ENCODE measurements at regions not wholly inside any gene's neighbourhood (a gene's known extent, or its start where the extent isn't known, plus 50 kb on each side); places are given as distances from the start of the nearest gene placed in this dataset.

- Mint-ChIP-seq H3K36me3 (no peaks in the 10 kb centered on the region), H3K27ac (no peak overlapping the region), H3K9me3 (no peaks in the 10 kb centered on the region), H3K27me3 (ENCODE audit: low read depth) (peaks cover 5% of the 10 kb centered on the region; the same call in 1 of the 2 replicates), H3K4me1 (peaks cover 5% of the 10 kb centered on the region), H3K4me3 (no peak overlapping the region)
- no peak for DNase-seq (ENCODE audit: low spot score)
- POLR2A ChIA-PET, result no interaction called here
- no peak for ATAC-seq
- TF ChIP-seq ZNF232 (CRISPR knock-in tag; IDR thresholded peaks at IDR 0.05) (no peak), ZNF317 (CRISPR knock-in tag; IDR thresholded peaks at IDR 0.05; ENCODE audit: borderline replicate concordance, low read depth) (no peak), AR (CRISPR knock-in tag; IDR thresholded peaks at IDR 0.05) (no peak), OVOL2 (CRISPR knock-in tag; IDR thresholded peaks at IDR 0.05; ENCODE audit: borderline replicate concordance) (no peak), MAX (CRISPR knock-in tag; IDR thresholded peaks at IDR 0.05) (no peak), CDX4 (CRISPR knock-in tag; IDR thresholded peaks at IDR 0.05; ENCODE audit: borderline replicate concordance) (no peak), EMX1 (CRISPR knock-in tag; IDR thresholded peaks at IDR 0.05) (no peak), GRHL2 (CRISPR knock-in tag; IDR thresholded peaks at IDR 0.05; ENCODE audit: insufficient replicate concordance, severe bottlenecking) (no peak), JUN (CRISPR knock-in tag; IDR thresholded peaks at IDR 0.05) (no peak), NFYB (CRISPR knock-in tag; conservative IDR thresholded peaks at IDR 0.05; ENCODE audit: low read depth) (no peak), PRRX2 (CRISPR knock-in tag; IDR thresholded peaks at IDR 0.05) (no peak), ZNF263 (CRISPR knock-in tag; IDR thresholded peaks at IDR 0.05; ENCODE audit: low read depth) (no peak)
- CTCF ChIA-PET, result no interaction called here
Measured at GRCh38 chr10:124179308-124180043, 86.1 kb upstream of the CHST15 start.

GRCh38 chr10:124177180-124177518, 83.8 kb upstream of the CHST15 start:
- Mint-ChIP-seq H3K27me3 (ENCODE audit: low read depth) (peaks cover 7% of the 10 kb centered on the region), H3K9me3 (no peaks in the 10 kb centered on the region), H3K4me3 (no peak overlapping the region), H3K27ac (no peak overlapping the region), H3K36me3 (no peaks in the 10 kb centered on the region), H3K4me1 (peaks cover 5% of the 10 kb centered on the region)
- ATAC-seq (no peak), DNase-seq (ENCODE audit: low spot score) (no peak)
- CTCF ChIA-PET, result interaction anchor here (1.1 kb wide), 1 partner anchor 54 kb away, joined by 3 read pairs; no protein-coding TSS in a partner anchor
- TF ChIP-seq ZNF263 (CRISPR knock-in tag; IDR thresholded peaks at IDR 0.05; ENCODE audit: low read depth) (no peak), ZNF121 (CRISPR knock-in tag; IDR thresholded peaks at IDR 0.05) (no peak), RORB (CRISPR knock-in tag; IDR thresholded peaks at IDR 0.05) (no peak), IRF1 (CRISPR knock-in tag; IDR thresholded peaks at IDR 0.05) (no peak), CTCF (IDR thresholded peaks at IDR 0.05) (no peak), ATF3 (CRISPR knock-in tag; conservative IDR thresholded peaks at IDR 0.05) (no peak), NR2C2 (CRISPR knock-in tag; IDR thresholded peaks at IDR 0.05) (no peak), ZBTB21 (CRISPR knock-in tag; IDR thresholded peaks at IDR 0.05; ENCODE audit: borderline replicate concordance) (no peak)
- POLR2A ChIA-PET, result no interaction called here

Measured in WTC11 (cell line).